ENCODE measurements at regions not wholly inside any gene's neighbourhood (a gene's known extent, or its start where the extent isn't known, plus 50 kb on each side); places are given as distances from the start of the nearest gene placed in this dataset.

DNA sequence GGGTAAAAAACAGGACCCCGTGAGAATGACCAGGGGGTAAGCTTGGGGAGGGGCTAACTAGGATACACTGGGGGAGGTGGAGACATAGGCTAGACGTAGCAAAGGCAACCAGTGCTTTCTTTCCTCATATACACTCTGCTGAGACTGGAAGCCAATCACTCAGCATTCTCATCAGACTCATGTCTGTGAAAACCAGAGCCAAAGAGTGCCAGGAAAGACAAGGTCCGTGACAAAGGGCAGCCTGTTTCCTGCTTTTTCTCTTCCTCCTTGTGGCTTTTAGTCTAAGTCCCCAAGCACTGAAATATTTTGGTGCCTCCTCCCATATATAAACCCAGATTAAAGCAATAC is 97.9 kb upstream of the NEDD9 start:
- H3K9me3 Mint-ChIP-seq (ENCODE audit: insufficient read depth): no peaks in the 10 kb centered on the region
- H3K27ac Mint-ChIP-seq: peak overlapping the region; percentile 62
- ChIA-PET POLR2A (interaction anchor here (0.9 to 1.5 kb wide), 2 partner anchors 99 to 164 kb away, joined by 4 read pairs; partner anchors contain the start of gene NEDD9), CTCF (interaction anchor here (0.8 to 3.2 kb wide), 4 partner anchors 24 to 166 kb away, joined by 3 to 15 read pairs (median 6); no protein-coding TSS in a partner anchor)
- no peaks in the 10 kb centered on the region for H3K27me3 Mint-ChIP-seq (ENCODE audit: low read depth)
- peaks cover 54% of the 10 kb centered on the region for H3K4me1 Mint-ChIP-seq (ENCODE audit: low read depth)
- H3K4me3 Mint-ChIP-seq: no peak overlapping the region
- DNase-seq: no peak
- H3K36me3 Mint-ChIP-seq (ENCODE audit: low read depth): peaks cover 63% of the 10 kb centered on the region
- ATAC-seq: peak; percentile 50

DNA sequence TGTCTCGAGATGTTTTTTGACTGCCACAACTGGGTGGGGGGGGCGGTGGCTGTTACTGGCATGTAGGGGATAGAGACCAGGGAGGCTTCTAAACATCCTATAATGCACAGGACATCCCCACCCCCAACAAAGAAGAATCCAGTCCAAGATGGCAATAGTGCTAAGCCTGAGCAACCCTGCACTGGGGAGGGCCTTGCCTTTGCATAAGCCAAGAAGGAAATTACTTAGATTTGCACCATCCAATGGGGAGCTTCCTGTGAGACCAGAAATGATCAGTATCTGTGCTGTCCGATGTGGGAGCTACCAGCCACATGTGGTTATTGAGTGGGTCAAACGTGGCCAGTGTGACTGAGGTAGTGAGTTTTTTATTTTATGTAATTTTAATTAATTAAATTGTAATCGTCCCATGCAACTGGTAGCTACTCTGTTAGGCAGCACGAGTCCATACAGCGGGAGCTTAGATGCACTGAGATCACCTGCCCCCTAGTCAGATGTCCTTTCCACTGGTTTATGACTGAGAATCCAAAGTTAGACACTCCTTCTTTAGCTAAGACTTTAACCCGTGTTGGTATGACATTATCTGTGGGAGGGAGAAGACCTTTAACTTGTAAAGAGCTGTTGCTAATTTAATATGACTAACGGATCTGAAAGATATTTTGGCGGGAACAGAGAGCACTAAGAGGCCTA is 97.4 kb upstream of the NEDD9 start:
- Mint-ChIP-seq H3K4me1 (ENCODE audit: low read depth) (peaks cover 59% of the 10 kb centered on the region), H3K4me3 (no peak overlapping the region), H3K9me3 (ENCODE audit: insufficient read depth) (no peaks in the 10 kb centered on the region), H3K36me3 (ENCODE audit: low read depth) (peaks cover 61% of the 10 kb centered on the region), H3K27me3 (ENCODE audit: low read depth) (no peaks in the 10 kb centered on the region), H3K27ac (peak overlapping the region; percentile 62)
- ChIA-PET CTCF (interaction anchor here (0.8 to 3.2 kb wide), 3 partner anchors 51 to 166 kb away, joined by 3 to 15 read pairs (median 3); no protein-coding TSS in a partner anchor), POLR2A (interaction anchor here (0.9 to 1.5 kb wide), 2 partner anchors 98 to 164 kb away, joined by 4 read pairs; partner anchors contain the start of gene NEDD9)
- DNase-seq (no peak), ATAC-seq (no peak)

DNA sequence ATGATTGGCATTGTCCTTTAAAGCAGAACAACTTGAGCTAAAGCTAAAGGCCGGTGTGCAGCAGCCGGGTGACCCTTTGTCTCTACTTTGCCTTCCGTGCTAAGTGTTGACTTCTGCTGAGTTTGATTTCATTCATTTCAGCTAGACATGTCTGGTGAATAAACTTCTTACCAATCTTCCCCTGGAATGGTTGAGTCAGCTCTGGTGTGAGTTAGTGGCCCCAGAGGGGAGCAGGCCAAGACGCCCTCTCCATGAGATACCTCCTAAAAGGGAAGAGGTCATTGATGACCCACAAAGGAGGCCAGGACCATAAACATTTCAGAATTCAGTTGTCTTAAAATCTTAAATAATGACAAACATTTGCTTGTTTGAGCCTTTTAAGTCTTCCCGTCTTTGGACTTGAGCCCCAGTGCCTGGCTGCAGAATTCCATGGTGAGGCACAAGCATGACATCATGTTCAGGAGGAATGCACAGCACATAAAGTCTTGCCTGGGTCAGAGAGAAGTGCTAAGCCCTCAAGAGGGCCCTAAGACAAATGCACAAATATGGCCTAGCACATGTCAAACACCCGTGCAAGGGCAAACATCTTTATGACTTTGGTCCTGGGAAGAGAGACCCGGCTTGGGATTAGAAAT is 96.3 kb upstream of the NEDD9 start:
- ChIA-PET CTCF (interaction anchor here (0.8 to 1.0 kb wide), 2 partner anchors 19 to 52 kb away, joined by 3 read pairs; no protein-coding TSS in a partner anchor), POLR2A (interaction anchor here (1.1 kb wide), 1 partner anchor 39 kb away, joined by 3 read pairs; no protein-coding TSS in a partner anchor)
- H3K27ac Mint-ChIP-seq: no peak overlapping the region
- DNase-seq (no peak), ATAC-seq (no peak)
- no peak overlapping the region for H3K4me3 Mint-ChIP-seq
- H3K27me3 Mint-ChIP-seq (ENCODE audit: low read depth): no peaks in the 10 kb centered on the region
- H3K4me1 Mint-ChIP-seq (ENCODE audit: low read depth): peaks cover 68% of the 10 kb centered on the region
- H3K9me3 Mint-ChIP-seq (ENCODE audit: insufficient read depth): no peaks in the 10 kb centered on the region
- peaks cover 62% of the 10 kb centered on the region for H3K36me3 Mint-ChIP-seq (ENCODE audit: low read depth)

DNA sequence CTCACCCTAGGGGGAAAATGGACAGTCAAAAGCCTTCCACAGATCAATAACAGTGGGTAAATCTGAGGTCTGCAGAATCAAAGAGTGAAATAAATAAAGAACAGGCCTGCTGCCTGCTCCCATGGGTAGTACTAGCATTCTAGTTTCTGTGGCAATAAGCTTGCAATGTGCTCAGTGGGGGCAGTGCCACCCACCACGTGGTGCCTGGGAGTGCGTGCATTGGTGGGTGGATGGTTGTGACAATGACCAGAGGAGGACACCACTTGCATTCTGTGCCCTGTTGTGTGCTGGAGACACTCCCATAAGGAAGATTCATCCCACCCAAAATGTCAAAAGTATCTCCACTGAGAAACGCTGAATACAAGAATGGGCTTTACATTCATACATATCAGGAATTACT is 95.5 kb upstream of the NEDD9 start:
- ATAC-seq (no peak), DNase-seq (no peak)
- Mint-ChIP-seq H3K36me3 (ENCODE audit: low read depth) (peaks cover 57% of the 10 kb centered on the region), H3K27me3 (ENCODE audit: low read depth) (no peaks in the 10 kb centered on the region), H3K9me3 (ENCODE audit: insufficient read depth) (no peaks in the 10 kb centered on the region), H3K4me3 (no peak overlapping the region), H3K27ac (no peak overlapping the region), H3K4me1 (ENCODE audit: low read depth) (peaks cover 69% of the 10 kb centered on the region)
- ChIA-PET POLR2A (interaction anchor here (1.1 kb wide), 1 partner anchor 39 kb away, joined by 3 read pairs; no protein-coding TSS in a partner anchor), CTCF (no interaction called here)

DNA sequence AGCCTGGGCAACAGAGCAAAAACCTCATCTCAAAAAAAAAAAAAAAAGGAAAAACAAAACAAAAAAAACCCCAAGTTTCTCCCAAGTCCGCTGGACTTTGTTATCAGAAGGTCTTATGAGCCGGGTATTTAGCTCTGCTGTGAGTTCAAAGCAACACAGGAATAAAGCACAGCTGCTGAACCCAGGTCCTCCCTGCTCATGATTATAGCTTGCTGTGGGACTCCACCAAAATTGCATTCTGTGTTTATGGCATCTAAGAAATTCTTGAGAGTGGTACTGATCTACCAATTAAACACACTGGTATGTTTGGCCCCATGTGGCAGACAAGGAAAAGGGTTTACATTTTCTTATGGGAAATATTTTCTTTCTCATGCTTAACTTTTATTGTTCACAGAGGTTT is 93.6 kb upstream of the NEDD9 start:
- POLR2A ChIA-PET: interaction anchor here (0.9 kb wide), 1 partner anchor 28 kb away, joined by 3 read pairs; no protein-coding TSS in a partner anchor
- H3K9me3 Mint-ChIP-seq (ENCODE audit: insufficient read depth): no peaks in the 10 kb centered on the region
- H3K4me1 Mint-ChIP-seq (ENCODE audit: low read depth): peaks cover 67% of the 10 kb centered on the region
- CTCF ChIA-PET: no interaction called here
- no peak overlapping the region for H3K27ac Mint-ChIP-seq
- H3K4me3 Mint-ChIP-seq: no peak overlapping the region
- H3K36me3 Mint-ChIP-seq (ENCODE audit: low read depth): peaks cover 50% of the 10 kb centered on the region
- DNase-seq (no peak), ATAC-seq (no peak)
- H3K27me3 Mint-ChIP-seq (ENCODE audit: low read depth): no peaks in the 10 kb centered on the region

DNA sequence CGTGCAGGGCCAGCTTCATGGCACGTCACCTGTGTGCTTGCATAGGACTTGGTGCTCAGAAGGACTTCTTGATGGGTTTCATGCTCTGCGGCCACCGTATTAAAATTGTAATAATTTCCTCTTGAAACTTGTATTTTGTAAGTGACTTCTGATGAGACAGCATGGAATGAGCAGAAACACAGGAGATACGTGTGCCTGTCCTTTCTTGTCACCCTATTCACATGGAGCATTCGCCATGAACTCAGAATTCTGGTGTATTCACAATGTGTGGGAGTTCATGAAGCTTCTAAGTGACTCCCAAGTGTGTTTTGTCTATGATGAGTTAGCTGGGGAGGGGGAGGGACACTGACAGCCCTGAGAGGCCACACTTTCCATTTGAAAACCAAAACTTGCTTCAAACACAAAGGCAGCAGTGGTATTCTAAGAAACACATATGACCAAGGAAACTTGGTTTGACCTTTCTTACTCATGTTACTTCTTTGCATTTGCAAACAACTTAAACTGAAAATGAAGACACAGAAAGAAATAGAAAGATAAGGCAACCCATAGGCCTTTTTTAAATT is 92.1 kb upstream of the NEDD9 start:
- H3K9me3 Mint-ChIP-seq (ENCODE audit: insufficient read depth): no peaks in the 10 kb centered on the region
- H3K36me3 Mint-ChIP-seq (ENCODE audit: low read depth): peaks cover 52% of the 10 kb centered on the region
- DNase-seq (peak; percentile 60), ATAC-seq (peak; percentile 78)
- CTCF ChIA-PET: interaction anchor here (1.0 to 2.2 kb wide), 3 partner anchors 9 to 171 kb away, joined by 3 to 5 read pairs (median 4); no protein-coding TSS in a partner anchor
- peak overlapping the region; percentile 44 for H3K4me3 Mint-ChIP-seq
- POLR2A ChIA-PET: interaction anchor here (0.9 kb wide), 1 partner anchor 46 kb away, joined by 3 read pairs; no protein-coding TSS in a partner anchor
- H3K4me1 Mint-ChIP-seq (ENCODE audit: low read depth): peaks cover 57% of the 10 kb centered on the region
- H3K27ac Mint-ChIP-seq: peak overlapping the region; percentile 78
- no peaks in the 10 kb centered on the region for H3K27me3 Mint-ChIP-seq (ENCODE audit: low read depth)

GRCh38 chr6:11323666-11324452 is 91.4 kb upstream of the NEDD9 start:
- Mint-ChIP-seq H3K27me3 (ENCODE audit: low read depth) (no peaks in the 10 kb centered on the region), H3K27ac (peak overlapping the region; percentile 78), H3K36me3 (ENCODE audit: low read depth) (peaks cover 50% of the 10 kb centered on the region), H3K9me3 (ENCODE audit: insufficient read depth) (no peaks in the 10 kb centered on the region), H3K4me1 (ENCODE audit: low read depth) (peaks cover 62% of the 10 kb centered on the region), H3K4me3 (no peak overlapping the region)
- CTCF ChIA-PET: interaction anchor here (1.0 to 2.2 kb wide), 2 partner anchors 58 to 172 kb away, joined by 4 to 5 read pairs; no protein-coding TSS in a partner anchor
- peak; percentile 9 for ATAC-seq
- DNase-seq: no peak
- POLR2A ChIA-PET: interaction anchor here (0.9 to 2.1 kb wide), 2 partner anchors 45 to 58 kb away, joined by 3 to 8 read pairs; no protein-coding TSS in a partner anchor

DNA sequence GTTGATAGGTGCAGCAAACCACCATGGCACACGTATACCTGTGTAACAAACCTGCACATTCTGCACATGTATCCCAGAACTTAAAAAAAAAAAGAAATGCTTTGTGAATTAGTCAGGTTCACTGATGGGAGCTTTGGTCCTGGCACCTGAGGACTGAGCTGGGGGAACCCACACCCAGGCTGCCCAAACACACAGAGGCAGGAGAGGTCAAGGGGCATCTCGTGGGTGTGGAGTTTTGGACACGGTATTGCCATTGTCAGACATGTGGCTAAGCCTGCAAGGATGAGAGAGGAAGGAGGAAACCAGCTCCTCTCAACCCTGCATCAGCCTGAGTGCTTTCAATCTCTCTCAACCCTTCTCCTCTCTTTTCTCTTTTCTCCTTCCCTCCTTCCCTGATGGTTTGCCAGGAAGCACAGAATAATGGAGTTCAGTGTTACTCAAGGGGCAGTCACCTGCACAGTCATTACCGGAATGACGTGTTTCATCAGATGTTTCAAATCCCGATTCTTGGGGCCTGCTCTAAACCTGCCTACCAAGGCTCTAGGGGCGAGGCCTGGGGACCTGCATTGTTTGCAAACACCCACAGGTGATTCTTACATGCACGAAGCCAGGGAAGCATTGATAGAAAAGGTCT is 89.9 kb upstream of the NEDD9 start:
- peaks cover 49% of the 10 kb centered on the region for H3K36me3 Mint-ChIP-seq (ENCODE audit: low read depth)
- H3K4me1 Mint-ChIP-seq (ENCODE audit: low read depth): peaks cover 62% of the 10 kb centered on the region
- ATAC-seq (no peak), DNase-seq (no peak)
- ChIA-PET POLR2A (interaction anchor here (0.6 to 2.1 kb wide), 3 partner anchors 18 to 90 kb away, joined by 3 to 8 read pairs (median 5); partner anchors contain the start of gene NEDD9), CTCF (interaction anchor here (1.5 to 2.2 kb wide), 2 partner anchors 173 to 174 kb away, joined by 4 to 5 read pairs; no protein-coding TSS in a partner anchor)
- no peaks in the 10 kb centered on the region for H3K9me3 Mint-ChIP-seq (ENCODE audit: insufficient read depth)
- no peak overlapping the region for H3K4me3 Mint-ChIP-seq
- no peak overlapping the region for H3K27ac Mint-ChIP-seq
- no peaks in the 10 kb centered on the region for H3K27me3 Mint-ChIP-seq (ENCODE audit: low read depth)

GRCh38 chr6:11320914-11321597 is 88.6 kb upstream of the NEDD9 start:
- CTCF ChIA-PET: interaction anchor here (1.5 kb wide), 1 partner anchor 175 kb away, joined by 4 read pairs; no protein-coding TSS in a partner anchor
- Mint-ChIP-seq H3K9me3 (ENCODE audit: insufficient read depth) (no peaks in the 10 kb centered on the region), H3K4me3 (no peak overlapping the region), H3K4me1 (ENCODE audit: low read depth) (peaks cover 55% of the 10 kb centered on the region), H3K27me3 (ENCODE audit: low read depth) (no peaks in the 10 kb centered on the region), H3K36me3 (ENCODE audit: low read depth) (peaks cover 51% of the 10 kb centered on the region), H3K27ac (no peak overlapping the region)
- POLR2A ChIA-PET: no interaction called here
- DNase-seq (no peak), ATAC-seq (no peak)
